Dermis blood vessel endothelial cell (primary cell): ENCODE measurements at regions not wholly inside any gene's neighbourhood (a gene's known extent, or its start where the extent isn't known, plus 50 kb on each side); places are given as distances from the start of the nearest gene placed in this dataset.
"Not testable (repeated sequence)": the region's sequence is repeated elsewhere in the genome, so short reads cannot be mapped to it uniquely, and the experiment has no call there.

Experiments used
- DNase-seq: peaks from one replicate; pipeline ENCODE4 v3.0.0; 2010

- no peak for DNase-seq
Observed at GRCh38 chr13:21917086-21918015, 246.5 kb downstream of the FGF9 start.

- not testable (repeated sequence) for DNase-seq
Observed at GRCh38 chr13:21920802-21921201, 249.9 kb downstream of the FGF9 start.

- DNase-seq = no peak
Observed at GRCh38 chr13:21924958-21925357, 254.1 kb downstream of the FGF9 start.

DNA sequence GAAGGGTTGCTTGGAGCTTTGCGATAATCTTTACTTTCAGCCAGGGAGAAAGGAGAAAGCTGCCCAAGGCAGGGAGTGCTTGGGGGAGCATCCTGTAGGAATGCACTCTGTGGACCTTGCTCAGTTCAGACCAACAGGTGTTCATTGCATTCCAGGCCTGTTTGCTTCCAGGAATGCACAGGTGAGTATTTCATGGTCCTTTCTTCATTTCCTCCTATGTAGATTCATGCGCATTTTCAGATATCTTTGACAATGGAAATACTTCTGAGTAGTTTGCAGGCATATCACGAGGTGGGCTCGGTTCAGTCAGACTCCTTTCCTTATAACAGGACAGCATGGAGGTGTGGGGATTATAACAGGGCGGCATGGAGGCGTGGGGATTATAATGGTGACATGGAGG is 254.8 kb downstream of the FGF9 start:
- DNase-seq = no peak

DNA sequence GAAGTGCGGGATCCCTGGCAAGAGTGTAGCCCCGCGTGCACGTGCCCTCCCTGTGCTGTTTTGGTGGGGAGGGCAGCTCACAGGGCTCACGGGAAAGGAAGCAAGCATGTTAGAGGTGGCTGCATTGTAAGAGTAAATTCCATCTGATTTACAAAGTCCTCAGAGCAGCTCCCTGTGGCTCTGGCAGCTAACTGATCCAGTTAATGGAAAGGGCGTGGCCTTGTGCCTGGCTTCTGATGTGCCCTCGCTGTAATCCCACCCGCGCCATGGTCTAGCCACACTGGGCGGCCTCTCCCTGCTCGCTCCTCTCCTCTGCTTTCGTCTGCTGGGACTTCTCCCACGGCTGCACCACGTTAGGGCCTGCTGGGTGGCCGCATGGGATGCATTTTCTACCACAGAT is 258.5 kb downstream of the FGF9 start:
- DNase-seq = no peak

DNA sequence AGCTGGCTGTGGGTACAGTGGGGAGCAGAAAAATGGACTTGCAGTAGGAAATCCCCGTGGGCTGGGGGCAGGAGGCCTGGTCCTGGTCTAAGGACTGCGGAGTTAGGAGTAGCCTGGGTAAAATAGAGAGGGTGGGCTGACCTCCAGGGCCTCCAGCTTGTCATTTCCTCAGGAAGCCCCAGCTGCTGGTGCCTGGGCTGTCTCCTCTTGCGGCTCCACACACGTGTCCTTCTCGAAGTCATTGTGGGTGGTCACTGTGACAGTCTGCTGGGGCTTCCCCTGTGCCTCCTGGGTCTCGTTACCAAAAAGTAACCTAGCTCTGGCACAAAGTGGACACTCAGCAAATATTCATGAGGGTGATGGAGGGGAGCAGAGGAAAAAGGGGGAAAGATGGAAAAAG is 259.7 kb downstream of the FGF9 start:
- no peak for DNase-seq

- DNase-seq = no peak
Observed at GRCh38 chr13:21932578-21932977, 261.7 kb downstream of the FGF9 start.

DNA sequence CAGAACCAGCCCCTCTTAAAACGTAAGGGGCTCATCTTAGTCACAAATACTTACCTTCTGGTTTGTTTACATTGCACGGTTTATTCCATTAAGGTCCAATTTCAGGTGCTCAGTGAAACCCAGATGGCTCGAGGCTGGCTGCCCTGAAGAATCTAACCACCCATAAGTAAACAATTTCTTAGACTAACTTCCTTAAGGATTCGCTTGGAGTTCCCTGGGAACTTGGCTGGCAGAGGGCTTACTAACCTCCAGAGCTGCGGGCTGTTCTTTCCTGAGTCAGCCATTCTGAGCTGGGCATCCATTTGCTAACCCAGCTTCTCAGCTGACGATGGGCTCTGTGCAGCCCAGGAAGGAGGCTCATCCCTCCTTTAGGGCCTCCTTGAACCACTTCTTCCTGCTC is 262.1 kb downstream of the FGF9 start:
- no peak for DNase-seq

- DNase-seq = no peak
Observed at GRCh38 chr13:21934284-21934683, 263.4 kb downstream of the FGF9 start.

- no peak for DNase-seq
Observed at GRCh38 chr13:21936674-21937073, 265.8 kb downstream of the FGF9 start.

GRCh38 chr13:21938168-21938567 is 267.3 kb downstream of the FGF9 start:
- DNase-seq = no peak

DNA sequence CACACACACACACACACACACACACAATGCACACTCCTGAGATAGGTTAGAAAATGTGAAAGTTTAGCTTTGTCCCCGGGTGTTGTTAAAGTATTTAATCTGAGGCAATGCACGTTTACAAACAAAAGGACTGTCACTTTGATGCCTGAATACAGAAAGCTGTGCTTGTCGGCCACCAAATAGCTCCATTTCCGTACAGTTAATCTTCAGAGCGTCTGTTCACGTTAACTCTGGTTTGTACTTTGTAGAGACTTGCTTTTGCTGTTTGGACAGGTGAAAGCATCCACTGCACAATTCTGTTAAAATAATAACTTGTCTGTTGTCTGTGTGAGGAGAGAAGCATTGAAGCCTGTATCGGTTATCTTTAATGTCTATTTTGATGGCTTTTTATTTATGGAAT is 267.8 kb downstream of the FGF9 start:
- DNase-seq = no peak

DNA sequence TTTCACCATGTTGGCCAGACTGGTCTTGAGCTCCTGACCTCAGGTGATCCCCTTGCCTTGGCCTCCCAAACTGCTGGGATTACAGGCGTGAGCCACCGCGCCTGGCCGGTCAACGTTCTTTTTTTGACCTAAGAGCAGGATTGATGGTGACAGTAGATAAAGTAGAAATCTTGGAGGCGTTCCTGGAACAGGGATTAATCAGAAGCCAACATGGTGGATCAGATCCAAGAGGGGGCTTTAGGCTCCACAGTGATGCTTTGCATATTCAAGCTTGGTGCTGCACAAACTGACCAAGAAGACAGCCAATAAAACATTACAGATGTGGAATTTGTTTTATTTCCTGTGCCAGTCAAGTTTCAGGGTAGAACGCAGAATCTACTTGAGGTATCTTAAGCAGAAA is 271.2 kb downstream of the FGF9 start:
- no peak for DNase-seq

DNA sequence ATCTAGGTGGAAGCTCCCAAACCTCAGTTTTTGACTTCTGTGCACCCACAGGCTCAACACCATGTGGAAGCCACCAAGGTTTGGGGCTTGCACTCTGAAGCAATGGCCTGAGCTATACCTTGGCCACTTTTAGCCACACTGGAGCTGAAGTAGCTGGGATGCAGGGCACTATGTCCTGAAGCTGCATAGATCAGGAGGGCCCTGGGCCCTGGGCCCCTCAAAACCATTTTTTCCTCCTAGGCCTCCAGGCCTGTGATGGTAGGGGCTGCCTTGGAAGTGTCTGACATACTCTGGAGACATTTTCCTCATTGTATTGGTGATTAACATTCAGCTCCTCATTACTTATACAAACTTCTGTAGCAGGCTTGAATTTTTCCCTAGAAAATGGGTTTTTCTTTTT is 273.7 kb downstream of the FGF9 start:
- no peak for DNase-seq

DNA sequence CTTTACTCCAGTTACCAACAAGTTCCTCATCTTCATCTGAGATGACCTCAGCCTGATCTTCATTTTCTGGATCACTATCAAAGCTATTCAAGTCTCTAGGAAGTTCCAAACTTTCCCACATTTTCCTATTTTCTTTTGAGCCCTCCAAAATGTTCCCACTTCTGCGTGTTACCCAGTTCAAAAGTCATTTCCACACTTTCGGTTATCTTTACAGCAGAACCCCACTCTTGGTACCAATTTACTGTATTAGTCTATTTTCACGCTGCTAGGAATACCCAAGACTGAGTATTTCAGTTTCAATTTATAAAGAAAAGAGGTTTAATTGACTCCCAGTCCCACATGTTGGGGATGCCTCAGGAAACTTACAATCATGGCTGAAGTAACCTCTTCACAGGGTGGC is 274.3 kb downstream of the FGF9 start:
- no peak for DNase-seq

GRCh38 chr13:21946964-21947363 is 276.1 kb downstream of the FGF9 start:
- no peak for DNase-seq

DNA sequence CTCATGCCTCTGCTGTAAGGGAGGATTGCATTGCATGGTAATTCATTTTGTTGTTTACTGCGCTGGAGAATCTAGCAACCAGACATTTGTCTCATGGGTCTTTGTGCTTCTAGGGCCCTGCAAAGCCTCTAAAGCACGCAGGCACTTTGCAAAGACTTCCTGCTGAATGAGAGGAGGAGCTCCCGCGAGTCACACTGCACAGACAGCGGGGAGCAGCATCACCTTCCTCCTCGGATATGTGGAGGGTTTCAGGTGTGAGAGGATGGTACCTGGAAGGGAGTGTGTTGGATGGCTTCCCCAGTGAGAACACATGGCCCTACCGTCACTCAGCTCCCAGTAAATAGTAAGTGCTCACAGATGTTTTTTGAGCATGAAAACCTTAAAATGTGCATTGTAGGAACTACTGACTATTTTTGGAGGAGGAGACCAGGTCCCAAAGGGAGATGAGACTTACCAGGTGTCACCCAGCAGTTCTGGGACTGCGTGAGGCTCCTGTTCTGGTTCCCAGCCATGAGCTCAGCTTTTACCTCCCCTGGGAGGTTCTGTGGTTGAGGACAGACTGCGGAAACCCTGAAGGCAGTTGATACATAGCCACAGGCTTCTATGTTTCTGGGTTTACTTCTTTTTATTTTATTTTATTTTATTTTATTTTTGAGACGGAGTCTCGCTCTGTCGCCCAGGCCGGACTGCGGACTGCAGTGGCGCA is 278.0 kb downstream of the FGF9 start:
- no peak for DNase-seq

DNA sequence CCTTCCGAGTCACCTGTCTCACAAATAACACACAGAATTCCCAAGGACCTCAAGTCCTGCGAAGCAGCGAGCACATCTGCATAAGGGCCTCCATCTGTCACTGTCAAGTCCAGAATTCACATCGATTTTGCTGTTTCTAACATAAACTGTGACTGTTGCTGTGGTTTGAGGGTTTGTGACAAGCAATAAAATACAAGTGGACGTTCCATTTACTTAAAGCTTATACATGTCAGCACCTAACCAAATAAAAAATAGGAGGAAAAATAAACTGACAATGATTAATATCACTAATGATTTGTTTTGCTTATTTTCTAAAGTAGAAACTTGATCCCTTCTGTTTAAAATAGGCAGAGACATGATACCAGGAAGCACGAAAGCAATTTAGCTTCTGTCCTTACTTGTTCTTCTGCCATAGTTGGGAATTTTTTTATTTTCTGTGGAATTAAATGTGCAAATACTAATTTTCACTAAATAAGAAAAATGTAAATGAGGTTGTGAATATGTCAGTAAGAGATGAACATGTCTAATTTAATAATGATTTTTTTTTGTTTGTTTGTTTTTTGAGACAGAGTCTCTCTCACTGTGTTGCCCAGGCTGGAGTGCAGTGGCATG is 279.1 kb downstream of the FGF9 start:
- no peak for DNase-seq

DNA sequence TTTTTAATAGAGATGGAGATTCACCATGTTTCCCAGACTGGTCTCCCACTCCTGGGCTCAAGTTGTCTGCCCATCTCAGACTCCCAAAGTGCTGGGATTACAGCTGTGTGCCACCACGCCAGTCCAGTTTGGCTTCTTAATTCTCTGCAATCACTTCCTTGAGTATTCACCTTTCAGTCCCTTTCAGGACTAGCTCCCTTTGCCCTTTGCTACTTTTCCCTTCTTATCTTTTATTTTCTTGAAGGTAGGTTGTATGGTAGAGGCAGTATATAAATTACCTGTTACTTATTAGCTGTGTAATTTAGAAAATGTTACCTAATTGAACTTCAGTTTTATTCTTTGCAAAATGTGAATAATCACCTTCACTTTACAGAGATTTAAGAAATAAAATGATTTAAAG is 285.8 kb downstream of the FGF9 start:
- DNase-seq = no peak

GRCh38 chr13:21957833-21958232 is 287.0 kb downstream of the FGF9 start:
- no peak for DNase-seq

GRCh38 chr13:21960108-21960507 is 289.2 kb downstream of the FGF9 start:
- no peak for DNase-seq

- no peak for DNase-seq
Observed at GRCh38 chr13:21964686-21965085, 293.8 kb downstream of the FGF9 start.

DNA sequence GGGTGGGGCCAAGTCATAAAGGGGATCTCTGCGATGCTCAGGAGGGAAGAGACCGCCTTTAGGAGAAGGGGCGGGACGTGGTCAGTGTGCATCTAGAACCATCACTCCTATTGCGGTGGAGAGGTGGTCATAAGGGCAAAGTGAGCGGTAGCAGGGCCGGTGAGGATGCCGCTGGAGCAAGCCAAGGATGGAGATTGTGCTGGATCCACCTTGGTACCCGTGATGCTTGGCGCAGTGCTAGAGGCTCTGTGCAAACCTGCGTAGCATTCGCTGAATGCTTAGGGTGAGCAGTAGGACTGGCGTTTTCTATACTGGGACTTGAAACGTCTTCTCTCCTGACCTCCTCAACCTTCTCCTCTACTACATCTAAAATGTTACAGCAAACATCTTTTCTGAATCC is 294.2 kb downstream of the FGF9 start:
- no peak for DNase-seq

GRCh38 chr13:21966014-21966413 is 295.1 kb downstream of the FGF9 start:
- no peak for DNase-seq
